IMR-90 (cell line): ENCODE measurements at regions not wholly inside any gene's neighbourhood (a gene's known extent, or its start where the extent isn't known, plus 50 kb on each side); places are given as distances from the start of the nearest gene placed in this dataset.

Experiments used
- ATAC-seq: fragments of 200-7000 bp; cut with Tn5 transposase; 2 replicates; pipeline ENCODE4 v1.9.1; 2020; ENCODE audit warnings: low read depth, mild to moderate bottlenecking, moderate library complexity
- BruUV-seq: library from RNA; stranded (reverse); fragments of 400-500 nt; replicated peaks from 2 replicates; lab custom pipeline; 2021; lab: Mats Ljungman, UMichigan
- CTCF ChIA-PET: fragments of 300-600 bp; formaldehyde crosslinking; extraction: SDS; loops from one replicate; lab custom pipeline; 2021; ENCODE audit warnings: antibody characterized with exemption; lab: Yijun Ruan, JAX
- POLR2A ChIA-PET: fragments of 300-600 bp; sonication (Branson Sonifier 250); formaldehyde crosslinking; loops from one replicate; lab custom pipeline; 2022; ENCODE audit warnings: antibody characterized with exemption; ENCODE audit not compliant: unreplicated experiment; lab: Charles Lee
- DNase-seq: peaks from one replicate; pipeline ENCODE4 v3.0.0; 2013
- H2AFZ ChIP-seq: replicated peaks from 2 replicates; pipeline ENCODE3; 2013; ENCODE audit warnings: low read length, mild to moderate bottlenecking; ENCODE audit not compliant: poor library complexity
- H2AK5ac ChIP-seq: 2 replicates; pipeline ENCODE4 v1.6.1; 2013; ENCODE audit warnings: low read depth, low read length, inconsistent platforms
- H2AK9ac ChIP-seq: replicated peaks from 2 replicates; pipeline ENCODE3; 2013; ENCODE audit warnings: mild to moderate bottlenecking, low read depth, low read length, moderate library complexity; ENCODE audit not compliant: poor library complexity
- H2BK120ac ChIP-seq: 2 replicates; pipeline ENCODE4 v1.6.1; 2013; ENCODE audit warnings: low read depth, low read length, inconsistent platforms
- H2BK15ac ChIP-seq: 3 replicates; pipeline ENCODE4 v1.6.1; 2013; ENCODE audit warnings: low read depth, low read length, inconsistent platforms
- H2BK20ac ChIP-seq: 2 replicates; pipeline ENCODE4 v1.6.1; 2013; ENCODE audit warnings: low read depth, mild to moderate bottlenecking, inconsistent platforms, low read length, moderate library complexity
- H2BK5ac ChIP-seq: 2 replicates; pipeline ENCODE4 v1.6.1; 2013; ENCODE audit warnings: mild to moderate bottlenecking, low read depth, low read length, inconsistent platforms; ENCODE audit not compliant: poor library complexity, severe bottlenecking
- H3K14ac ChIP-seq: replicated peaks from 2 replicates; pipeline ENCODE4 v1.6.1; 2013; ENCODE audit warnings: low read depth, low read length, inconsistent platforms
- H3K18ac ChIP-seq: 2 replicates; pipeline ENCODE4 v1.6.1; 2013; ENCODE audit warnings: low read depth, low read length, control low read depth
- H3K23ac ChIP-seq: 2 replicates; pipeline ENCODE4 v1.6.1; 2013; ENCODE audit warnings: low read depth, low read length, inconsistent platforms
- H3K27ac ChIP-seq: 2 replicates; pipeline ENCODE4 v1.5.1; 2013; ENCODE audit warnings: mild to moderate bottlenecking, control low read depth, low read length; ENCODE audit not compliant: insufficient read depth
- H3K27me3 ChIP-seq: 2 replicates; pipeline ENCODE4 v1.6.1; 2013; ENCODE audit warnings: low read length; ENCODE audit not compliant: control insufficient read depth, insufficient read depth
- H3K36me3 ChIP-seq: 2 replicates; pipeline ENCODE4 v1.6.1; 2013; ENCODE audit warnings: low read length, mixed read lengths; ENCODE audit not compliant: control insufficient read depth, insufficient read depth
- H3K4ac ChIP-seq: 2 replicates; pipeline ENCODE4 v1.6.1; 2013; ENCODE audit warnings: low read depth, low read length, inconsistent platforms
- H3K4me1 ChIP-seq: 2 replicates; pipeline ENCODE4 v1.6.1; 2013; ENCODE audit warnings: low read length, mixed read lengths; ENCODE audit not compliant: control insufficient read depth, insufficient read depth
- H3K4me2 ChIP-seq: 2 replicates; pipeline ENCODE4 v1.6.1; 2013; ENCODE audit warnings: low read depth, mild to moderate bottlenecking, control low read depth, low read length, moderate library complexity
- H3K4me3 ChIP-seq: 2 replicates; pipeline ENCODE4 v1.5.1; 2013; ENCODE audit warnings: low read depth, mild to moderate bottlenecking, control low read depth, low read length, moderate library complexity; ENCODE audit not compliant: insufficient read depth
- H3K56ac ChIP-seq: 2 replicates; pipeline ENCODE4 v1.6.1; 2013; ENCODE audit warnings: low read length, inconsistent platforms; ENCODE audit not compliant: insufficient read depth; ENCODE audit errors: extremely low read depth
- H3K79me1 ChIP-seq, 2 experiments: 2 replicates each; pipeline ENCODE4 v1.6.1; 2013; ENCODE audit warnings: low read length in 2 of 2, inconsistent platforms in 1 of 2, low read depth in 1 of 2
- H3K9ac ChIP-seq: 2 replicates; pipeline ENCODE4 v1.6.1; 2013; ENCODE audit warnings: low read depth, low read length, control low read depth
- H3K9me1 ChIP-seq: 2 replicates; pipeline ENCODE4 v1.6.1; 2013; ENCODE audit warnings: low read length, inconsistent platforms; ENCODE audit not compliant: insufficient read depth
- H3K9me3 ChIP-seq: 2 replicates; pipeline ENCODE4 v1.6.1; 2013; ENCODE audit warnings: low read length; ENCODE audit not compliant: control insufficient read depth, insufficient read depth
- H4K20me1 ChIP-seq: 2 replicates; pipeline ENCODE4 v1.6.1; 2013; ENCODE audit warnings: low read length, inconsistent platforms; ENCODE audit not compliant: insufficient read depth
- H4K5ac ChIP-seq: 2 replicates; pipeline ENCODE4 v1.6.1; 2013; ENCODE audit warnings: mild to moderate bottlenecking, low read depth, low read length, control low read depth
- H4K8ac ChIP-seq, 2 experiments: 2 replicates each; pipeline ENCODE4 v1.6.1; 2013; ENCODE audit warnings: low read depth in 2 of 2, low read length in 2 of 2, control low read depth in 1 of 2, inconsistent platforms in 1 of 2
- H4K91ac ChIP-seq: 2 replicates; pipeline ENCODE4 v1.6.1; 2013; ENCODE audit warnings: low read depth, low read length, inconsistent platforms; ENCODE audit not compliant: insufficient read depth
- MAFK ChIP-seq: IDR thresholded peaks from 2 replicates; pipeline ENCODE4 v1.6.1; 2012; ENCODE audit warnings: low read depth, low read length, improper control_type of control experiment
- dilution Hi-C: fragments of 300-500 bp; cut with HindIII; formaldehyde crosslinking; loops from one replicate; pipeline ENCODE4 v1.14.3; 2018; ENCODE audit warnings: low sequenced_read_pairs; ENCODE audit not compliant: unreplicated experiment
- in situ Hi-C: fragments of 300-500 bp; cut with MboI; formaldehyde crosslinking; loops from 3 replicates; pipeline ENCODE4 v1.14.3; 2019; ENCODE audit warnings: low sequenced_read_pairs, inconsistent platforms, mixed read lengths
- intact Hi-C: fragments of 100-400 bp; cut with micrococcal nuclease; formaldehyde crosslinking; loops from 2 replicates; pipeline ENCODE4 v1.10.0; 2022
- TF ChIP-seq, protein P1 (sequence below): fragments of 150-350 bp; IDR thresholded peaks from 2 replicates; pipeline ENCODE4 v1.6.1; 2017; ENCODE audit warnings: mild to moderate bottlenecking, antibody characterized with exemption, low read length, low read depth

DNA sequence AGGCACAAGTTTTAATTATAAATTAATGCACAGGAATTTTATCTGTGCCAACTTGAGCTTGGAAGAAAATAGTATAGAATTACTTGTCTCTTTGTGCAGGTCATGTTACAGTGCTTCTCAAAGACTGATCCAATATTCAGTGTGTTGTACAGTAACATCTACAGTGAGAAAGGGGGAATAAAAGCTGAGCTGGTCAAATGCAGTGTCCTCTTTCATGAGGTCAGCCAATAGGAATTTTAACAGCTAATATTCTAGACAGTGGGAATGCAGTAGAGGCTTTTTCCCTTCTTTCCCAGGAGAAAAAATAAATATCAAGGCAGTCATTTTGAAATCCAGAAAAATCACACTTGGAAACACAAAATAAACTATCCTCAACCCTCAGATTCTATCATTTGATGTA, 95.7 kb upstream of the ITGA1 start:
- H4K91ac ChIP-seq: no peak overlapping the region
- no peak overlapping the region for H3K14ac ChIP-seq
- no peak overlapping the region for H3K9ac ChIP-seq
- H4K8ac ChIP-seq: no peak overlapping the region
- H3K4me3 ChIP-seq: no peak overlapping the region
- H3K79me1 ChIP-seq: no peaks in the 10 kb centered on the region
- POLR2A ChIA-PET: no interaction called here
- no peak overlapping the region for H3K56ac ChIP-seq
- H2BK120ac ChIP-seq: no peak overlapping the region
- no peak overlapping the region for H3K4me2 ChIP-seq
- CTCF ChIA-PET: interaction anchor here (0.6 to 1.7 kb wide), 3 partner anchors 8 to 17 kb away, joined by 3 to 4 read pairs (median 4); no protein-coding TSS in a partner anchor
- no peaks in the 10 kb centered on the region for H3K27me3 ChIP-seq
- H2BK5ac ChIP-seq: no peak overlapping the region
- no peak overlapping the region for H3K4ac ChIP-seq
- dilution Hi-C loops (no loop called here), intact Hi-C loops (loop anchor here (2.0 to 5.0 kb wide), 2 partner anchors 97 to 225 kb away; no protein-coding TSS in a partner anchor), in situ Hi-C loops (no loop called here)
- no peak overlapping the region for H3K18ac ChIP-seq
- no peaks in the 10 kb centered on the region for H3K9me3 ChIP-seq
- TF ChIP-seq, protein P1, sequence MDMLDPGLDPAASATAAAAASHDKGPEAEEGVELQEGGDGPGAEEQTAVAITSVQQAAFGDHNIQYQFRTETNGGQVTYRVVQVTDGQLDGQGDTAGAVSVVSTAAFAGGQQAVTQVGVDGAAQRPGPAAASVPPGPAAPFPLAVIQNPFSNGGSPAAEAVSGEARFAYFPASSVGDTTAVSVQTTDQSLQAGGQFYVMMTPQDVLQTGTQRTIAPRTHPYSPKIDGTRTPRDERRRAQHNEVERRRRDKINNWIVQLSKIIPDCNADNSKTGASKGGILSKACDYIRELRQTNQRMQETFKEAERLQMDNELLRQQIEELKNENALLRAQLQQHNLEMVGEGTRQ: no peak
- peak; percentile 86 for TF ChIP-seq MAFK
- no peak overlapping the region for H2AFZ ChIP-seq
- H4K20me1 ChIP-seq: no peaks in the 10 kb centered on the region
- no peak overlapping the region for H2AK9ac ChIP-seq
- H3K4me1 ChIP-seq: peaks cover 8% of the 10 kb centered on the region
- H2BK15ac ChIP-seq: no peak overlapping the region
- no peak overlapping the region for H3K27ac ChIP-seq
- no peak overlapping the region for H3K23ac ChIP-seq
- no peak overlapping the region for H4K5ac ChIP-seq
- no peaks in the 10 kb centered on the region for H3K36me3 ChIP-seq
- no peak overlapping the region for H2BK20ac ChIP-seq
- H2AK5ac ChIP-seq: no peak overlapping the region
- DNase-seq (peak; percentile 87), ATAC-seq (peak; percentile 98)
- no TSS peak for BruUV-seq
- H3K9me1 ChIP-seq: no peaks in the 10 kb centered on the region
